ENCODE measurements at regions not wholly inside any gene's neighbourhood (a gene's known extent, or its start where the extent isn't known, plus 50 kb on each side); places are given as distances from the start of the nearest gene placed in this dataset.

GRCh38 chr12:102551186-102551585, 70.8 kb upstream of the IGF1 start:
- no peak for DNase-seq (ENCODE audit: low read depth)
- no peak overlapping the region for H3K4me3 ChIP-seq (ENCODE audit: low read depth, low read length)
- no peak for TF ChIP-seq CTCF (IDR thresholded peaks at IDR 0.05; ENCODE audit: insufficient read depth, low read depth, low read length)

GRCh38 chr12:102549691-102550090, 69.3 kb upstream of the IGF1 start:
- H3K4me3 ChIP-seq (ENCODE audit: low read depth, low read length), result no peak overlapping the region
- TF ChIP-seq CTCF (IDR thresholded peaks at IDR 0.05; ENCODE audit: insufficient read depth, low read depth, low read length), result no peak
- no peak for DNase-seq (ENCODE audit: low read depth)

- DNase-seq (ENCODE audit: low read depth), result no peak
- H3K4me3 ChIP-seq (ENCODE audit: low read depth, low read length), result no peak overlapping the region
- no peak for TF ChIP-seq CTCF (IDR thresholded peaks at IDR 0.05; ENCODE audit: insufficient read depth, low read depth, low read length)
Measured at GRCh38 chr12:102548543-102548942, 68.2 kb upstream of the IGF1 start.

- TF ChIP-seq CTCF (IDR thresholded peaks at IDR 0.05; ENCODE audit: insufficient read depth, low read depth, low read length), result no peak
- H3K4me3 ChIP-seq (ENCODE audit: low read depth, low read length), result no peak overlapping the region
- DNase-seq (ENCODE audit: low read depth), result no peak
Measured at GRCh38 chr12:102543494-102544485, 63.4 kb upstream of the IGF1 start.

GRCh38 chr12:102542816-102543440, 62.6 kb upstream of the IGF1 start:
- no peak for TF ChIP-seq CTCF (IDR thresholded peaks at IDR 0.05; ENCODE audit: insufficient read depth, low read depth, low read length)
- no peak overlapping the region for H3K4me3 ChIP-seq (ENCODE audit: low read depth, low read length)
- peak; percentile 36 for DNase-seq (ENCODE audit: low read depth)

- H3K4me3 ChIP-seq (ENCODE audit: low read depth, low read length), result no peak overlapping the region
- no peak for DNase-seq (ENCODE audit: low read depth)
- TF ChIP-seq CTCF (IDR thresholded peaks at IDR 0.05; ENCODE audit: insufficient read depth, low read depth, low read length), result no peak
Measured at GRCh38 chr12:102540815-102541385, 60.5 kb upstream of the IGF1 start.
